HUES6 (cell line): ENCODE measurements at regions not wholly inside any gene's neighbourhood (a gene's known extent, or its start where the extent isn't known, plus 50 kb on each side); places are given as distances from the start of the nearest gene placed in this dataset.

Source experiments
- H3K27ac ChIP-seq: 2 replicates; pipeline ENCODE4 v1.7.0; 2013; ENCODE audit warnings: low read depth, mild to moderate bottlenecking, low read length, inconsistent platforms
- H3K27me3 ChIP-seq: 2 replicates; pipeline ENCODE4 v1.6.1; 2013; ENCODE audit warnings: low read length; ENCODE audit not compliant: control insufficient read depth, insufficient read depth
- H3K36me3 ChIP-seq: 2 replicates; pipeline ENCODE4 v1.6.1; 2013; ENCODE audit warnings: low read length; ENCODE audit not compliant: control insufficient read depth, insufficient read depth
- H3K4me1 ChIP-seq: 2 replicates; pipeline ENCODE4 v1.6.1; 2013; ENCODE audit warnings: low read length; ENCODE audit not compliant: control insufficient read depth, insufficient read depth
- H3K4me3 ChIP-seq: 2 replicates; pipeline ENCODE4 v1.5.1; 2013; ENCODE audit warnings: low read depth, low read length
- H3K9ac ChIP-seq: one replicate; pipeline ENCODE4 v1.6.1; 2013; ENCODE audit warnings: mild to moderate bottlenecking, low read length
- H3K9me3 ChIP-seq: 2 replicates; pipeline ENCODE4 v1.6.1; 2013; ENCODE audit warnings: low read depth, low read length; ENCODE audit not compliant: control insufficient read depth, insufficient read depth

DNA sequence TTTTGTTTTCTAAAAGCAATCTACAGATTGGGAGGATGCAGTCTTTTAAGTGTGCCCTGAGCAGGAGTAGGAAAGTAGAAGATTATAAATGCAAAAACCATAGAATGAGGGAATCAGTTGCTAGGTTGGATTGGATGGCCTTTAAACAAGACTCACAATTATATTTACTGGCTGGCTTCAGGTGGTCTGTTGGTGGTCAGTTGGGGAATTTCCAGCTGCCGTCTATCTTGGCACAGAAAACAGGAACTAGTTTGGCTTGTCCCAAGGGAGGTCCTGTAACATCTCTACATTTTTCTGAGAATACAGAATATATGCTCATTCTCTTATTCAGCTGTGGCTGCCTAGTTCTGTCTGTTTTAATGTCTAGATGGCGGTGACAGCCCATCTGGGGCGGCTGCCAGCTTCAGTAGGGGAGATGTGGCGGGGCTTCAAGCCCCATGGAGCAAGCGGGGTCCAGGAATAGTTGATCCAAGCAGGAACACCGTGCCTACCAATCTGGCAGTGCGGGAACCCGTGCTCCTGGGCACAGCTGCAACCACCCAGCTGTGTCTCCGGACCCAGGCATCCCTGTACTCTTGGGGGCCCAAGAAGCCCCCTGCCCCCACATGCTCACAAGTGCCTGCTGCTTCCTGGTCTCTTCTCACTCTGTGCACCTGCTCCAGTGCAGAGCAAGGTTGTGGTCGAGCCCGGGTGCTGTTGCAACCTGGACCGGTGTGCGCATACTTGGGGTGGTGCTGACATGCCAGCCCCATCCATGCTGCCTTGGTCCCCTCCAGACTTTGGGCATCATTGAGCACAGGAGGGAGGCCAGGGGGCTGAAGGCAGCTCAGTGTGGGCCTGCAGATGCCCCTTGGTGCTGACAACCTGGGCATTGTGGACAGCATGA is 1182.6 kb downstream of the AMY1C start:
- Histone ChIP-seq H3K4me1 (no peaks in the 10 kb centered on the region), H3K27ac (no peak overlapping the region), H3K9me3 (0 out of 2 replicates have a peak, but pooled peaks cover 3% of the 10 kb centered on the region), H3K9ac (no peak overlapping the region), H3K27me3 (no peaks in the 10 kb centered on the region), H3K36me3 (no peaks in the 10 kb centered on the region), H3K4me3 (no peak overlapping the region)

GRCh38 chr1:104932949-104933679 is 1183.4 kb downstream of the AMY1C start:
- H3K4me1 ChIP-seq: no peaks in the 10 kb centered on the region
- H3K36me3 ChIP-seq: no peaks in the 10 kb centered on the region
- 0 out of 2 replicates have a peak, but pooled peaks cover 3% of the 10 kb centered on the region for H3K9me3 ChIP-seq
- no peak overlapping the region for H3K9ac ChIP-seq
- H3K27me3 ChIP-seq: no peaks in the 10 kb centered on the region
- no peak overlapping the region for H3K4me3 ChIP-seq
- H3K27ac ChIP-seq: no peak overlapping the region

GRCh38 chr1:104933846-104934245 is 1184.1 kb downstream of the AMY1C start:
- Histone ChIP-seq H3K9me3 (0 out of 2 replicates have a peak, but pooled peaks cover 3% of the 10 kb centered on the region), H3K27ac (no peak overlapping the region), H3K4me3 (no peak overlapping the region), H3K9ac (no peak overlapping the region), H3K4me1 (no peaks in the 10 kb centered on the region), H3K36me3 (no peaks in the 10 kb centered on the region), H3K27me3 (no peaks in the 10 kb centered on the region)

DNA sequence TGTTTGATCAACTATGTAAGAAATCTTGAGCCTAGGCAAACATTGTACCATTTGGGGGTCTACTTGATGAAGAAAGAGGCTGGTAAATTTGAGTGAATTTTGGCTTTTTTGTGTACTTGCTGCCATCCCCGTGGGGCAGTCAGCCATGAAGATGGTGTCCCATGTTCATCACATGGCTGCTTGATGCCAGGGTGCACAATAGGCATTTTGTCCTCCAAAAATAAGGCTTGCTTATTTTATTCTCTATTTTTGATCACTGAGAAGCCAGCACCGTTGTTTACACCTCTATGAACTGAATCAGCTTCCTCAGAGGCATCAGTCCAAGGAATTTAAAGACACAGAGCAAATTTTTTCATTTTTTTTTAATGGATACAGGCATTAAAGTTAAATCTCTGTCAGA is 1195.7 kb downstream of the AMY1C start:
- H3K9ac ChIP-seq: no peak overlapping the region
- no peaks in the 10 kb centered on the region for H3K27me3 ChIP-seq
- no peaks in the 10 kb centered on the region for H3K4me1 ChIP-seq
- H3K4me3 ChIP-seq: no peak overlapping the region
- H3K9me3 ChIP-seq: peaks cover 16% of the 10 kb centered on the region
- H3K27ac ChIP-seq: no peak overlapping the region
- no peaks in the 10 kb centered on the region for H3K36me3 ChIP-seq

GRCh38 chr1:104946558-104947210 is 1197.0 kb downstream of the AMY1C start:
- Histone ChIP-seq H3K27me3 (no peaks in the 10 kb centered on the region), H3K4me1 (no peaks in the 10 kb centered on the region), H3K27ac (no peak overlapping the region), H3K4me3 (no peak overlapping the region), H3K9ac (no peak overlapping the region), H3K36me3 (no peaks in the 10 kb centered on the region), H3K9me3 (peaks cover 9% of the 10 kb centered on the region)

DNA sequence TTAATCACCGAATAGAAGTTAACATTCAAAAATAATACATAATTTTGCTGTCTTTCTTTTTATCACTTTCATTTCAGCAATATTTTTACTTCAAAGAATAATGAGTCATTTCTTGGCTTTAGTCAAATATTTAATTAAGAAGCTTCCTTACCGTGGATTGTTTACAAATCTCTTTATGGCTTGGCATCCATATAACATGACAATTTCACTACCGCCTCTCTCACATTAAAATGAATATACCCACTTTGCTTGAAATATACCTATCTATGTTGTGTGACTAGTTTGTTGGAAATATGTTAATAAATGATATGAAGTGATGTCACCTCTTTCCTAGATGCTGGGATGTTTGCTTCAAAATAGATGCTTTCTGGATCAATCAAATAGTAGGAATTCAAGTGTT is 1203.9 kb downstream of the AMY1C start:
- peaks cover 2% of the 10 kb centered on the region; the same call in 1 of the 2 replicates for H3K9me3 ChIP-seq
- H3K27me3 ChIP-seq: no peaks in the 10 kb centered on the region
- no peaks in the 10 kb centered on the region for H3K4me1 ChIP-seq
- no peaks in the 10 kb centered on the region for H3K36me3 ChIP-seq
- no peak overlapping the region for H3K27ac ChIP-seq
- no peak overlapping the region for H3K9ac ChIP-seq
- H3K4me3 ChIP-seq: no peak overlapping the region

GRCh38 chr1:104973516-104973915 is 1223.8 kb downstream of the AMY1C start:
- Histone ChIP-seq H3K9me3 (no peaks in the 10 kb centered on the region), H3K4me3 (no peak overlapping the region), H3K4me1 (no peaks in the 10 kb centered on the region), H3K27me3 (no peaks in the 10 kb centered on the region), H3K36me3 (no peaks in the 10 kb centered on the region), H3K27ac (no peak overlapping the region), H3K9ac (no peak overlapping the region)

- Histone ChIP-seq H3K4me1 (no peaks in the 10 kb centered on the region), H3K9me3 (0 out of 2 replicates have a peak, but pooled peaks cover 3% of the 10 kb centered on the region), H3K27ac (no peak overlapping the region), H3K27me3 (no peaks in the 10 kb centered on the region), H3K4me3 (no peak overlapping the region), H3K36me3 (no peaks in the 10 kb centered on the region), H3K9ac (no peak overlapping the region)
These were observed 1230.0 kb downstream of the AMY1C start for GRCh38 chr1:104979651-104980050.

DNA sequence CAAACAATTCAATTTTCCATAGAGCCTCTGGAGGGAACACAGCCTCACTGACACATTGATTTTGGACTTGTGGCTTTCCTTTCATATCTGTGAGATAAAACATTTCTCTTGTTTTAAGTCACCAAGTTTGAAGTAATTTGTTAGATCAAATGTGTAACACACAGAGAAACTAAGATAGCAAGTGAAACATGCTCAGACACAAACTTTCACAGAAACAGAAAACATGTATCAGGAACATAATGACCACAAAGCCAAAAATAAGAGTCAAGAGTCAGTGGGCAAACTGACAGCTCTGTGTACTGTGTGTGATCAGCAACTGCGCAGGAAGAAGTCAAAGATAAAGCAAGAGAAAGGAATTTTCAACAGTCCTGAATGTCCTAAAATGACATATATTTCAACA is 1237.5 kb downstream of the AMY1C start:
- H3K9ac ChIP-seq: no peak overlapping the region
- no peaks in the 10 kb centered on the region for H3K27me3 ChIP-seq
- no peak overlapping the region for H3K4me3 ChIP-seq
- H3K36me3 ChIP-seq: no peaks in the 10 kb centered on the region
- H3K9me3 ChIP-seq: 0 out of 2 replicates have a peak, but pooled peaks cover 5% of the 10 kb centered on the region
- H3K4me1 ChIP-seq: no peaks in the 10 kb centered on the region
- no peak overlapping the region for H3K27ac ChIP-seq

GRCh38 chr1:104989012-104989411 is 1239.3 kb downstream of the AMY1C start:
- Histone ChIP-seq H3K9me3 (0 out of 2 replicates have a peak, but pooled peaks cover 5% of the 10 kb centered on the region), H3K36me3 (no peaks in the 10 kb centered on the region), H3K4me3 (no peak overlapping the region), H3K4me1 (no peaks in the 10 kb centered on the region), H3K9ac (no peak overlapping the region), H3K27ac (no peak overlapping the region), H3K27me3 (no peaks in the 10 kb centered on the region)

DNA sequence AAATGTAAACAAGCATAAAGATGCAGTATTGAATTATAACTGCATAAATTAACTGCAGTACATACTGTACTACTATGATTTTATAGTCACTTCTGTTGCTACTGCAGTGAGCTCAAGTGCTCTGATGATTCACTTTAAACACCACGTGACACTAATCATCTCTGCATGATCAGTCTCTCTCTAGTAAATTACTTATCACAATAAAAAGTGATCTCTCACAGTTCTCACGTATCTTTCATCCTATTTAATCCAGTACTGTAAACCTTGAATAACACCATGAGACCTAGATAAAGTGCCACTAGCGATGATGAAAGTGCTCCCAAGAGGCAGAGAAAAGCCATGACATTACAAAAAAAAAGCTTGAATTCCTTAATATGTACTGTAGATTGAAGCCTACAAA is 1242.0 kb downstream of the AMY1C start:
- H3K4me1 ChIP-seq: no peaks in the 10 kb centered on the region
- H3K9ac ChIP-seq: no peak overlapping the region
- H3K27me3 ChIP-seq: no peaks in the 10 kb centered on the region
- no peak overlapping the region for H3K27ac ChIP-seq
- no peaks in the 10 kb centered on the region for H3K36me3 ChIP-seq
- no peaks in the 10 kb centered on the region for H3K9me3 ChIP-seq
- H3K4me3 ChIP-seq: no peak overlapping the region
